ENCODE measurements at regions not wholly inside any gene's neighbourhood (a gene's known extent, or its start where the extent isn't known, plus 50 kb on each side); places are given as distances from the start of the nearest gene placed in this dataset.

DNA sequence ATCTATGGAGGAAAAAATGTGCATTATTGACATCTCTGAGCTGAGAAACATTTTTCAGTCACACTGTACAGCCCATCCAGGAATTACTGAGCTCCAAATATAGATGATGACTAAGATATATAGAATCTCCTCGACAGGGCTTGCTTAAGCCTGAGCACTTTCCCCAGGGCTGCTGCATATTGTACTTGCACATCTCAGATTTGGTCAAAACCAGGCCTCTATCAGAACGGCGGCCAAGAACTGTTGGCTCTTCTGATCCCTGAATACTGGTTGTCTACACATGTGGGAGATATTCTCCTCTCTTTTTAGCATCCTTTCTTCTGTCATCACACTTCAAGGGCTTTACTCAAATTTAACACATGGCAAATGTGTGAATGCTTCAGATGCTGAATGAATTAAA lies 201.5 kb upstream of the SLC35G4 start:
- no peaks in the 10 kb centered on the region for H3K36me3 ChIP-seq
- TF ChIP-seq POLR2A (IDR thresholded peaks at IDR 0.05): no peak
- TF ChIP-seq EP300 (IDR thresholded peaks at IDR 0.05): no peak
- TF ChIP-seq, protein P1, sequence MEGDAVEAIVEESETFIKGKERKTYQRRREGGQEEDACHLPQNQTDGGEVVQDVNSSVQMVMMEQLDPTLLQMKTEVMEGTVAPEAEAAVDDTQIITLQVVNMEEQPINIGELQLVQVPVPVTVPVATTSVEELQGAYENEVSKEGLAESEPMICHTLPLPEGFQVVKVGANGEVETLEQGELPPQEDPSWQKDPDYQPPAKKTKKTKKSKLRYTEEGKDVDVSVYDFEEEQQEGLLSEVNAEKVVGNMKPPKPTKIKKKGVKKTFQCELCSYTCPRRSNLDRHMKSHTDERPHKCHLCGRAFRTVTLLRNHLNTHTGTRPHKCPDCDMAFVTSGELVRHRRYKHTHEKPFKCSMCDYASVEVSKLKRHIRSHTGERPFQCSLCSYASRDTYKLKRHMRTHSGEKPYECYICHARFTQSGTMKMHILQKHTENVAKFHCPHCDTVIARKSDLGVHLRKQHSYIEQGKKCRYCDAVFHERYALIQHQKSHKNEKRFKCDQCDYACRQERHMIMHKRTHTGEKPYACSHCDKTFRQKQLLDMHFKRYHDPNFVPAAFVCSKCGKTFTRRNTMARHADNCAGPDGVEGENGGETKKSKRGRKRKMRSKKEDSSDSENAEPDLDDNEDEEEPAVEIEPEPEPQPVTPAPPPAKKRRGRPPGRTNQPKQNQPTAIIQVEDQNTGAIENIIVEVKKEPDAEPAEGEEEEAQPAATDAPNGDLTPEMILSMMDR (IDR thresholded peaks at IDR 0.05): no peak
- no peak for DNase-seq
- no peaks in the 10 kb centered on the region for H3K4me1 ChIP-seq (ENCODE audit: insufficient read depth)
- WGBS, 3 donors: 74 to 88% (median 85%) methylated on average over 3 of the region's 3 CpGs
- H3K4me3 ChIP-seq: no peak overlapping the region
- no peaks in the 10 kb centered on the region for H3K27me3 ChIP-seq
- no peak overlapping the region for H3K27ac ChIP-seq
- intact Hi-C loops (cut with DNase I): no loop called here
- H3K9me3 ChIP-seq: no peaks in the 10 kb centered on the region

GRCh38 chr18:11405804-11406203 lies 203.6 kb upstream of the SLC35G4 start:
- Histone ChIP-seq H3K27me3 (no peaks in the 10 kb centered on the region), H3K4me3 (no peak overlapping the region), H3K27ac (no peak overlapping the region), H3K36me3 (no peaks in the 10 kb centered on the region), H3K9me3 (no peaks in the 10 kb centered on the region), H3K4me1 (ENCODE audit: insufficient read depth) (no peaks in the 10 kb centered on the region)
- WGBS, 3 donors: 89 to 92% (median 92%) methylated on average over 5 of the region's 5 CpGs
- intact Hi-C loops (cut with DNase I): no loop called here
- DNase-seq: no peak
- TF ChIP-seq EP300 (IDR thresholded peaks at IDR 0.05) (no peak), POLR2A (IDR thresholded peaks at IDR 0.05) (no peak)
- TF ChIP-seq, protein P1 (IDR thresholded peaks at IDR 0.05): no peak

DNA sequence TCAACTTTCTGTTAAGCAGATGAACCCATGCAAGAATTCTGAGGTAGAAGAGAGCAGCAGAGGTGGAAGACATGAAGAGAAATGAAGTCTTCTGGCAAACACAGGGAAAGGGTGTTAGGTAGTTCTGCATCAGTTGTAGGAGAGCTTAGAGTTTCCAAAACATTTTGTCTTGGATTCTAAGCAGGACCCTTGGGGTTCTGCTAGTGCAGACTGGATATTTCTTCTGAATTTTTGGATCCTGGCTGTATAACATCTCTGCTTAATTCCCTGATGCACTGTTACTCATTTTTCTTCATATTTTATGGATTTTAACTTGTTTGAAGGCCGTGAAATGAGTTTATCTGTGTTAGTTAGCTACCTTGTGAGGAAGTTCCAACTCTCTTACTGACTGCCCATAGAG lies 208.7 kb upstream of the SLC35G4 start:
- TF ChIP-seq EP300 (IDR thresholded peaks at IDR 0.05): no peak
- no peak for TF ChIP-seq POLR2A (IDR thresholded peaks at IDR 0.05)
- TF ChIP-seq, protein P1 (IDR thresholded peaks at IDR 0.05): no peak
- intact Hi-C loops (cut with DNase I): no loop called here
- Histone ChIP-seq H3K36me3 (no peaks in the 10 kb centered on the region), H3K27ac (no peak overlapping the region), H3K4me1 (ENCODE audit: insufficient read depth) (no peaks in the 10 kb centered on the region), H3K27me3 (no peaks in the 10 kb centered on the region), H3K9me3 (no peaks in the 10 kb centered on the region), H3K4me3 (no peak overlapping the region)
- no peak for DNase-seq
- WGBS, 3 donors: 77 to 83% (median 80%) methylated on average over 1 of the region's 1 CpG

GRCh38 chr18:11398625-11399024 lies 210.8 kb upstream of the SLC35G4 start:
- Histone ChIP-seq H3K9me3 (no peaks in the 10 kb centered on the region), H3K27ac (no peak overlapping the region), H3K36me3 (no peaks in the 10 kb centered on the region), H3K27me3 (no peaks in the 10 kb centered on the region), H3K4me3 (no peak overlapping the region), H3K4me1 (ENCODE audit: insufficient read depth) (peaks cover under 1% of the 10 kb centered on the region)
- DNase-seq: no peak
- intact Hi-C loops (cut with DNase I): no loop called here
- WGBS, 3 donors: 65 to 75% (median 73%) methylated on average over 3 of the region's 3 CpGs
- TF ChIP-seq POLR2A (IDR thresholded peaks at IDR 0.05) (no peak), EP300 (IDR thresholded peaks at IDR 0.05) (no peak)
- TF ChIP-seq, protein P1 (IDR thresholded peaks at IDR 0.05): no peak

Data from ovary (tissue), 7 donors.